ENCODE measurements at regions not wholly inside any gene's neighbourhood (a gene's known extent, or its start where the extent isn't known, plus 50 kb on each side); places are given as distances from the start of the nearest gene placed in this dataset.

- Histone ChIP-seq H3K36me3 (ENCODE audit: insufficient read depth, low read length) (no peaks in the 10 kb centered on the region), H3K4me1 (ENCODE audit: insufficient read depth, low read length) (no peaks in the 10 kb centered on the region), H3K9ac (ENCODE audit: low read length) (no peak overlapping the region), H3K9me3 (ENCODE audit: low read length) (no peaks in the 10 kb centered on the region), H3K27ac (ENCODE audit: low read depth, low read length) (no peak overlapping the region), H3K4me3 (ENCODE audit: low read depth in 1 of 2, low read length in 2 of 2) (no peak overlapping the region), H3K27me3 (ENCODE audit: control insufficient read depth in 1 of 2, insufficient read depth in 2 of 2, low read length in 2 of 2) (no peaks in the 10 kb centered on the region)
Observed at GRCh38 chr4:123580981-123581664, 184.5 kb downstream of the SPRY1 start.

GRCh38 chr4:123581802-123582201 lies 185.2 kb downstream of the SPRY1 start:
- no peak overlapping the region for H3K4me3 ChIP-seq (ENCODE audit: low read depth in 1 of 2, low read length in 2 of 2)
- no peaks in the 10 kb centered on the region for H3K4me1 ChIP-seq (ENCODE audit: insufficient read depth, low read length)
- H3K36me3 ChIP-seq (ENCODE audit: insufficient read depth, low read length) = no peaks in the 10 kb centered on the region
- no peaks in the 10 kb centered on the region for H3K27me3 ChIP-seq (ENCODE audit: control insufficient read depth in 1 of 2, insufficient read depth in 2 of 2, low read length in 2 of 2)
- H3K27ac ChIP-seq (ENCODE audit: low read depth, low read length) = no peak overlapping the region
- H3K9me3 ChIP-seq (ENCODE audit: low read length) = no peaks in the 10 kb centered on the region
- H3K9ac ChIP-seq (ENCODE audit: low read length) = no peak overlapping the region

- Histone ChIP-seq H3K27ac (ENCODE audit: low read depth, low read length) (no peak overlapping the region), H3K4me3 (ENCODE audit: low read depth in 1 of 2, low read length in 2 of 2) (no peak overlapping the region), H3K9me3 (ENCODE audit: low read length) (no peaks in the 10 kb centered on the region), H3K4me1 (ENCODE audit: insufficient read depth, low read length) (peaks cover 4% of the 10 kb centered on the region), H3K27me3 (ENCODE audit: control insufficient read depth in 1 of 2, insufficient read depth in 2 of 2, low read length in 2 of 2) (no peaks in the 10 kb centered on the region), H3K36me3 (ENCODE audit: insufficient read depth, low read length) (no peaks in the 10 kb centered on the region), H3K9ac (ENCODE audit: low read length) (no peak overlapping the region)
Observed at GRCh38 chr4:123583043-123583442, 186.4 kb downstream of the SPRY1 start.

GRCh38 chr4:123585111-123585510 lies 188.5 kb downstream of the SPRY1 start:
- Histone ChIP-seq H3K27ac (ENCODE audit: low read depth, low read length) (no peak overlapping the region), H3K9ac (ENCODE audit: low read length) (no peak overlapping the region), H3K9me3 (ENCODE audit: low read length) (no peaks in the 10 kb centered on the region), H3K4me1 (ENCODE audit: insufficient read depth, low read length) (peaks cover 17% of the 10 kb centered on the region), H3K4me3 (ENCODE audit: low read depth in 1 of 2, low read length in 2 of 2) (no peak overlapping the region), H3K27me3 (ENCODE audit: control insufficient read depth in 1 of 2, insufficient read depth in 2 of 2, low read length in 2 of 2) (no peaks in the 10 kb centered on the region), H3K36me3 (ENCODE audit: insufficient read depth, low read length) (no peaks in the 10 kb centered on the region)

GRCh38 chr4:123587983-123588494 lies 191.4 kb downstream of the SPRY1 start:
- Histone ChIP-seq H3K9me3 (ENCODE audit: low read length) (no peaks in the 10 kb centered on the region), H3K4me1 (ENCODE audit: insufficient read depth, low read length) (peaks cover 17% of the 10 kb centered on the region), H3K9ac (ENCODE audit: low read length) (no peak overlapping the region), H3K4me3 (ENCODE audit: low read depth in 1 of 2, low read length in 2 of 2) (no peak overlapping the region), H3K27ac (ENCODE audit: low read depth, low read length) (peak overlapping the region; percentile 44), H3K36me3 (ENCODE audit: insufficient read depth, low read length) (no peaks in the 10 kb centered on the region), H3K27me3 (ENCODE audit: control insufficient read depth in 1 of 2, insufficient read depth in 2 of 2, low read length in 2 of 2) (no peaks in the 10 kb centered on the region)

GRCh38 chr4:123588631-123589241 lies 192.1 kb downstream of the SPRY1 start:
- peak overlapping the region; percentile 44 for H3K27ac ChIP-seq (ENCODE audit: low read depth, low read length)

GRCh38 chr4:123589301-123589700 lies 192.7 kb downstream of the SPRY1 start:
- Histone ChIP-seq H3K9ac (ENCODE audit: low read length) (no peak overlapping the region), H3K36me3 (ENCODE audit: insufficient read depth, low read length) (no peaks in the 10 kb centered on the region), H3K27me3 (ENCODE audit: control insufficient read depth in 1 of 2, insufficient read depth in 2 of 2, low read length in 2 of 2) (no peaks in the 10 kb centered on the region), H3K4me3 (ENCODE audit: low read depth in 1 of 2, low read length in 2 of 2) (no peak overlapping the region), H3K27ac (ENCODE audit: low read depth, low read length) (no peak overlapping the region), H3K4me1 (ENCODE audit: insufficient read depth, low read length) (peaks cover 17% of the 10 kb centered on the region), H3K9me3 (ENCODE audit: low read length) (no peaks in the 10 kb centered on the region)

More at GRCh38 chr4:123588631-123589241, 192.1 kb downstream of the SPRY1 start:
- no peaks in the 10 kb centered on the region for H3K9me3 ChIP-seq (ENCODE audit: low read length)
- no peak overlapping the region for H3K4me3 ChIP-seq (ENCODE audit: low read depth in 1 of 2, low read length in 2 of 2)
- peaks cover 17% of the 10 kb centered on the region for H3K4me1 ChIP-seq (ENCODE audit: insufficient read depth, low read length)
- H3K9ac ChIP-seq (ENCODE audit: low read length) = no peak overlapping the region
- H3K36me3 ChIP-seq (ENCODE audit: insufficient read depth, low read length) = no peaks in the 10 kb centered on the region
- no peaks in the 10 kb centered on the region for H3K27me3 ChIP-seq (ENCODE audit: control insufficient read depth in 1 of 2, insufficient read depth in 2 of 2, low read length in 2 of 2)

- H3K4me3 ChIP-seq (ENCODE audit: low read depth in 1 of 2, low read length in 2 of 2) = no peak overlapping the region
- no peaks in the 10 kb centered on the region for H3K36me3 ChIP-seq (ENCODE audit: insufficient read depth, low read length)
- no peak overlapping the region for H3K9ac ChIP-seq (ENCODE audit: low read length)
- no peak overlapping the region for H3K27ac ChIP-seq (ENCODE audit: low read depth, low read length)
- H3K4me1 ChIP-seq (ENCODE audit: insufficient read depth, low read length) = peaks cover 17% of the 10 kb centered on the region
- H3K27me3 ChIP-seq (ENCODE audit: control insufficient read depth in 1 of 2, insufficient read depth in 2 of 2, low read length in 2 of 2) = no peaks in the 10 kb centered on the region
- H3K9me3 ChIP-seq (ENCODE audit: low read length) = no peaks in the 10 kb centered on the region
Observed at GRCh38 chr4:123591875-123592274, 195.3 kb downstream of the SPRY1 start.

GRCh38 chr4:123593655-123594054 lies 197.1 kb downstream of the SPRY1 start:
- Histone ChIP-seq H3K27ac (ENCODE audit: low read depth, low read length) (no peak overlapping the region), H3K9me3 (ENCODE audit: low read length) (no peaks in the 10 kb centered on the region), H3K27me3 (ENCODE audit: control insufficient read depth in 1 of 2, insufficient read depth in 2 of 2, low read length in 2 of 2) (no peaks in the 10 kb centered on the region), H3K9ac (ENCODE audit: low read length) (no peak overlapping the region), H3K4me3 (ENCODE audit: low read depth in 1 of 2, low read length in 2 of 2) (no peak overlapping the region), H3K4me1 (ENCODE audit: insufficient read depth, low read length) (peaks cover 6% of the 10 kb centered on the region), H3K36me3 (ENCODE audit: insufficient read depth, low read length) (no peaks in the 10 kb centered on the region)

GRCh38 chr4:123596805-123597204 lies 200.2 kb downstream of the SPRY1 start:
- H3K27me3 ChIP-seq (ENCODE audit: control insufficient read depth in 1 of 2, insufficient read depth in 2 of 2, low read length in 2 of 2) = no peaks in the 10 kb centered on the region
- H3K4me3 ChIP-seq (ENCODE audit: low read depth in 1 of 2, low read length in 2 of 2) = no peak overlapping the region
- H3K9ac ChIP-seq (ENCODE audit: low read length) = no peak overlapping the region
- no peaks in the 10 kb centered on the region for H3K36me3 ChIP-seq (ENCODE audit: insufficient read depth, low read length)
- H3K9me3 ChIP-seq (ENCODE audit: low read length) = no peaks in the 10 kb centered on the region
- H3K27ac ChIP-seq (ENCODE audit: low read depth, low read length) = no peak overlapping the region
- peaks cover 9% of the 10 kb centered on the region for H3K4me1 ChIP-seq (ENCODE audit: insufficient read depth, low read length)

GRCh38 chr4:123597586-123597985 lies 201.0 kb downstream of the SPRY1 start:
- H3K27ac ChIP-seq (ENCODE audit: low read depth, low read length) = no peak overlapping the region
- H3K4me1 ChIP-seq (ENCODE audit: insufficient read depth, low read length) = peaks cover 9% of the 10 kb centered on the region
- H3K27me3 ChIP-seq (ENCODE audit: control insufficient read depth in 1 of 2, insufficient read depth in 2 of 2, low read length in 2 of 2) = no peaks in the 10 kb centered on the region

GRCh38 chr4:123598331-123598730 lies 201.7 kb downstream of the SPRY1 start:
- no peaks in the 10 kb centered on the region for H3K9me3 ChIP-seq (ENCODE audit: low read length)
- H3K4me3 ChIP-seq (ENCODE audit: low read depth in 1 of 2, low read length in 2 of 2) = no peak overlapping the region
- H3K9ac ChIP-seq (ENCODE audit: low read length) = no peak overlapping the region
- no peaks in the 10 kb centered on the region for H3K27me3 ChIP-seq (ENCODE audit: control insufficient read depth in 1 of 2, insufficient read depth in 2 of 2, low read length in 2 of 2)
- no peak overlapping the region for H3K27ac ChIP-seq (ENCODE audit: low read depth, low read length)
- no peaks in the 10 kb centered on the region for H3K36me3 ChIP-seq (ENCODE audit: insufficient read depth, low read length)
- peaks cover 9% of the 10 kb centered on the region for H3K4me1 ChIP-seq (ENCODE audit: insufficient read depth, low read length)

More at GRCh38 chr4:123597586-123597985, 201.0 kb downstream of the SPRY1 start:
- H3K4me3 ChIP-seq (ENCODE audit: low read depth in 1 of 2, low read length in 2 of 2) = no peak overlapping the region
- H3K9me3 ChIP-seq (ENCODE audit: low read length) = no peaks in the 10 kb centered on the region
- no peak overlapping the region for H3K9ac ChIP-seq (ENCODE audit: low read length)
- H3K36me3 ChIP-seq (ENCODE audit: insufficient read depth, low read length) = no peaks in the 10 kb centered on the region

Data from muscle layer of colon (tissue), 2 donors.